Mammary epithelial cell (primary cell): ENCODE measurements at regions not wholly inside any gene's neighbourhood (a gene's known extent, or its start where the extent isn't known, plus 50 kb on each side); places are given as distances from the start of the nearest gene placed in this dataset.

Experiments
- CTCF ChIP-seq, 2 donors: IDR thresholded peaks in 1 of 2; conservative IDR thresholded peaks in 1 of 2; 2 replicates each; pipeline ENCODE4 v1.5.1; 2011 to 2012; ENCODE audit warnings: inconsistent platforms in 2 of 2, low read length in 2 of 2, mild to moderate bottlenecking in 2 of 2, control low read depth in 1 of 2, low read depth in 1 of 2; ENCODE audit not compliant: insufficient read depth in 1 of 2; ENCODE audit errors: extremely low read depth in 1 of 2
- EZH2 ChIP-seq: IDR thresholded peaks from 2 replicates; pipeline ENCODE4 v1.6.1; 2012; ENCODE audit warnings: low read length, inconsistent platforms, borderline replicate concordance

DNA sequence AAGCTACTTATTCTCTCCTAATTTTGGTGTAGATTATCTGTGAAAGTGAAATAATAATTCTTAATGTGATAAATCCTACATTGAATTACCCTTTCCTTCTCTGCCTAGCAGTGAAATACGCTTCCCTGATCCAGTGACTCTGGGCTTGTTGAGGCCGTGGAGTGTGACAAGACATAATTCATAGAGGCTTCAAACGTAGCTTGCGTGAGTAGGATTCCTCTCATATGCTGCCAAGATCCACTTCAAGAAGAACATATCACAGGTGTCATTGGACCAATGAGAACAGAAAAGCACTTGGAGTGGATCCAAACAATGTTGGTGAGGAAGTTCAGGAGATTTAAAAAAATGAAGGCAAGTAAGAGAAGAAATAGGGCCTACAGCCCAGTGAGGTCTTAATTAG, 221.3 kb upstream of the TMEFF2 start:
- TF ChIP-seq CTCF (conservative IDR thresholded peaks at IDR 0.05 in 1 of 2, IDR thresholded peaks at IDR 0.05 in 1 of 2; ENCODE audit: extremely low read depth in 1 of 2, insufficient read depth in 1 of 2, low read depth in 1 of 2, low read length in 2 of 2) (no peak), EZH2 (no peak)
